IPS-15b (cell line): ENCODE measurements at regions not wholly inside any gene's neighbourhood (a gene's known extent, or its start where the extent isn't known, plus 50 kb on each side); places are given as distances from the start of the nearest gene placed in this dataset.

Source experiments
- H3K27me3 ChIP-seq: one replicate; pipeline ENCODE4 v1.6.1; 2013; ENCODE audit warnings: low read length; ENCODE audit not compliant: control insufficient read depth, insufficient read depth
- H3K36me3 ChIP-seq: one replicate; pipeline ENCODE4 v1.6.1; 2013; ENCODE audit warnings: low read length; ENCODE audit not compliant: control insufficient read depth, insufficient read depth
- H3K4me1 ChIP-seq: one replicate; pipeline ENCODE4 v1.6.1; 2013; ENCODE audit warnings: mild to moderate bottlenecking, low read length; ENCODE audit not compliant: control insufficient read depth, insufficient read depth
- H3K4me3 ChIP-seq: one replicate; pipeline ENCODE4 v1.5.1; 2013; ENCODE audit warnings: low read depth, low read length
- H3K9ac ChIP-seq: one replicate; pipeline ENCODE4 v1.6.1; 2013; ENCODE audit warnings: low read depth, mild to moderate bottlenecking, low read length
- H3K9me3 ChIP-seq: one replicate; pipeline ENCODE4 v1.6.1; 2013; ENCODE audit warnings: mild to moderate bottlenecking, low read length; ENCODE audit not compliant: control insufficient read depth, insufficient read depth

DNA sequence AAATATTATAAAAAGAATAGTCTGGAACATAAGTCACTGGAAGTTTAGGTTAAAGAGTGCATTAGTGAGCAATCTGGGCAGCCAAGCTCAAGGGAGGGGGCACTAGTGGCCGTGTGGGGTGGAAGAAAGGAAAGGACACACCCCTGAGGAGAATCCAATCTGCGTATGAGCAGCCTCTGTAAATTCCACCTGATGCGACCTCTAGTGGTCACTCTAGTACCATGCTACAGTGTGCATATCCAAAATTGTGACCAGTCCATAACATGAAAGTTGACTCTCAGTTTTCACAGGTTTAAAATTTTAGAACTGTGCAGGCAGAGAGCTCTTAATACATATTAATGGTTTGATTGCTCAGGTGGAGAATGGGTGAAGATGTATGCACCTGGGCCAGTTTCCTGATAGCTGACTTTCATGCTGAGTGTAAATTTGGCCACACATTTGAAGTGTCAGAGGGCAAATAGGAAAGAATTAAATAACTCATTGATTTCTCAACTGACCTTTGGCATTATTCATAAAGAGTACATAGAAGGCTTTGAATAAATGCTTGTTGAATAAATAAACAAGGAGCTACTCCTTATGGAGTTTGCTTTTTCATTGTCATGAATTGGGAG is 105.9 kb upstream of the C21orf91 start:
- H3K4me1 ChIP-seq, result peaks cover 2% of the 10 kb centered on the region
- no peak overlapping the region for H3K9ac ChIP-seq
- H3K9me3 ChIP-seq, result no peaks in the 10 kb centered on the region
- no peaks in the 10 kb centered on the region for H3K27me3 ChIP-seq
- H3K4me3 ChIP-seq, result no peak overlapping the region
- no peaks in the 10 kb centered on the region for H3K36me3 ChIP-seq

DNA sequence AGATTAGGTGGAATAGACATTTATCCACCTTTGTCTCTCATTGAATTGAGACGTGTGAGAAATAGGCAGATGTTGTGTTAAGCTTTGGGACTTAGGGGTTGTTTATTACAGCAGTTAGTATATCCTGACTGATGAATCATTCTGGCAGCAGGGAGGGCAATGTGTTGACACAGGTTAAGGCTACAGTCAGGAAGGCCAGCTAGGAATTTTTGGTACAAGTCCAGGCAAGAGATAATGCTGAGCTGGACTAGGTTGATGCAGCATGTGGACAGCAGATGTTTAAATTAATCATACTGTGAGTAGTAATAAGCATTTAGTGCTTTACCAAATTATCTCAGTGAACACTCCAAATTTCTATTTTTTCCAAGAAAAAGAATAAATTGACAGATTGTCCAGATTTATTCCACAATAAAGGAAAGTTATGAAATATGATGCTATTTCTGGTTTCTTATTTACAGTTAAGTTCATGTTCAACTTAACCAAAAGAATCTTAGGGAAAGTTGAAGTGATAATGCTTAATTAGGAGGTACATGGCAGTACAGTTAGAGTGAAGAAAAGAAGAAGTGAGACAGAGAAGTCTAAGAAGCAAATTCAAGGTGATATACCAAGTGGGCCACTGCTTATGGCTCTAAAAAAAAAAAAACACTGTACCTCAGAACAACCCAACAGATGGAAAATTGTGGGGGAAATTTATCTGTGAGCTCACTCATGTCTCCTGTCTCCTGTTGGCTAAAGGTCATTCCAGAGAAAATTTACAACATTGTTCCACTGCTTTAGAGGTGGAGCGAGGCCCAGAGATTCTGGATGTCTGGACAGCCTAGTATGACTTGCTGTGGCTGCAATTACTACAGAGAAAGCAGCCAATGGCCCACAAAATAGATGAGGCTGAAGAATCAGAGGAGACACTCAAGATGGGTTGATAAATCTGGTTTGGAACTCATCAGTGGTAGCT is 102.7 kb upstream of the C21orf91 start:
- Histone ChIP-seq H3K36me3 (peaks cover 4% of the 10 kb centered on the region), H3K27me3 (no peaks in the 10 kb centered on the region), H3K4me3 (no peak overlapping the region)

DNA sequence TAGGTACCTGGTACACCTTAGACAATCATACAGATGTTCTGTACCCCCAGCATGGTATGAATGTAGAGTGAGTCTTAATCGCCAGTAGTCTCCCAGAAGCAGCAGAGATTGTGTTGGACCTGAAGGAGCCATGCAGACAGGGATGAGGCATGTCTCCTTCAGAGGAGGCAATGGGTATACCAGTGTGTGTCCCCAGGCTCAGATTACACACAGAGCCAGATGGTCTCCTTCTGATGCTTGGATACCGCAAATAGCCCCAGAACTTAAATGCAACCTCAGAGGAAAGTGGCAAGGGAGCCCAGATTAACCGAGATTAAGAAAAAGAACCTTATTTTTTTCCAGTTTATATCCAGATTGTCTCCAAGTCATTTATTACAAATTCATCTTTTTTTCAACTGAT is 96.8 kb upstream of the C21orf91 start:
- Histone ChIP-seq H3K4me1 (no peaks in the 10 kb centered on the region), H3K9me3 (peaks cover 7% of the 10 kb centered on the region), H3K4me3 (no peak overlapping the region), H3K9ac (no peak overlapping the region), H3K27me3 (no peaks in the 10 kb centered on the region), H3K36me3 (peaks cover 4% of the 10 kb centered on the region)

More for the DNA sequence above, 102.7 kb upstream of the C21orf91 start:
- H3K4me1 ChIP-seq, result no peaks in the 10 kb centered on the region
- peaks cover 7% of the 10 kb centered on the region for H3K9me3 ChIP-seq
- H3K9ac ChIP-seq, result no peak overlapping the region

DNA sequence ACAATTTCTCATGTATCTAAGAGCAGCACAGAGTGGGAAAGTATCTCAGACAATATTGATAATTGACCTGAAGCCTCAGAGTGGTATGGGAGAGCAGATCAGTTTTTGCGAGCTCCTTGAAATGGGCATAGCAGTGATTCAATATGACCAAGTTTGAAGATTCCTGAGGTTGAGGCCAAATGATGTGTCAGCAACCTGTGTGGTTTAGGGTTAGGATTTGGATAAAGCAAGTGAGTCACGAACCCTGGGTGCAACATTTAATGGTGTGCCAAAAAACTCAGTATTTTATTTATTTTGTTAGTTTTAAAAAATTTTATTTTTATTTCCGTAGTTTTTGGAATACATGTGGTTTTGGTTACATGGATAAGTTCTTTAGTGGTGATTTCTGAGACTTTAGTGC is 92.5 kb upstream of the C21orf91 start:
- Histone ChIP-seq H3K36me3 (no peaks in the 10 kb centered on the region), H3K9ac (no peak overlapping the region), H3K9me3 (no peaks in the 10 kb centered on the region), H3K4me1 (no peaks in the 10 kb centered on the region), H3K27me3 (no peaks in the 10 kb centered on the region), H3K4me3 (no peak overlapping the region)

DNA sequence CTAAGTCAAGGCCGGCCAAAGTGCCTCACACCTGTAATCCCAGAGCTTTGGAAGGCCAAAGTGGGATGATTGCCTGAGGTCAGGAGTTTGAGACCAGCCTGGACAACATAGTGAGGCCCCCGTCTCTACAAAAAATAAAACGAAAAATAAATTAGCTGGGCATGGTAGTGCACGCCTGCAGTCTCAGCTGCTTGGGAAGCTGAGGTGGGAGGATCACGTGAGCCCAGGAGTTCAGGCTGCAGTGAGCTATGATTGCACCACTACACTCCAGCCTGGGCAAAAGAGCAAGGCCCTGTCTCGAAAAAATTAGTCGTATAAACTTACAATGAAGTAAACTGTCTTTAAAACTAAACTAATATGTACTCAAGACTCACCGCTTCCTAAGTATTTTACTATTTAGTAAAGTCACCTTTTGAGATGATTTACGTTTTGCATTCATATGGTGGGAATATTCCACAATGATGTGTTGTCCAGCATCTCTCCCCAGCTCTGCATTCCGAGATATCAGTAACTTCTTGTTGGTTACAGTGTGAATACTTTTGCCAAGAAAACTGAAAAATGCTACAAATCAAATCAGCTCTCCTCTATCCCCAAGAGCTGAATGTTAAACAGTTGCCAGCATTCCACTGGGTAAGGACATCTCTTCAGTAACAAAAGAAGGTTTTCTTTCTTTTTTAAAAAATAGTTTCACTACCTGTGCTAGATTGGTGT is 84.9 kb upstream of the C21orf91 start:
- Histone ChIP-seq H3K36me3 (no peaks in the 10 kb centered on the region), H3K27me3 (no peaks in the 10 kb centered on the region), H3K9ac (no peak overlapping the region)

DNA sequence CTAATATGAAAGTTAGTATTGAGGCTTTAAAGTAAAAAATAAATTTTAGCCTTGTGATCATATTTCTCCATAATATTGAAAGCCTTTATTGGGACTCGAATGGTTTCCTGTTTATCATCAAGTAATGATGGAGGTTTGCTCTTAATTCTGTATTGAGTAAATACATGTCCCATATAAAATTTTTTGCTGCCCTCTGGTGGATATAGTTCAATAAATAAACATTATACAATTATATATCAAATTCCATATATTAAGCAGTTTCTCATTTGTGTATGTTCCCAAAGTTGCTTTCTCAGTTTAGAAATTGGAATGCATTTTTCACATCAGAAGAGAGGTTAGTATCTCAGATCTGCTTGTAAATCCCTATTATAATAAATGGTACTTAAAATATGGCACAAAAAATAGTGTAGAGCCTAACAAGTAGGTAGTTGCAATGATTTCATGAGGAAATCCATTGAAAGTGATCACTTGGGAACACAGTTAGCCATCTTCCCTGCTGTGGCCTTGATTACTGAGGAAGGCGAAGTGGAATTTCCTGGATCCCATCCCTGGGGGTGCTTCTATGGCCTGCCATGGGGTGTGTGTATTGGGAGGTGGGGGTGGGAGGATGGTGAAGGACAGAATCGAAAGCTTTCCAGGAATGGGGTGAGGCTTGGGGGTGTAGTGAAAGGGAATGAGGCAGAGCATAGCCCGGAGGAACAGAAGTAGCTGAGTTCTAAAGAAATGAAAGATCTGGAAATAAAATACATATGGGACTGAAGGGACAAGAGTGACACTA is 84.1 kb upstream of the C21orf91 start:
- Histone ChIP-seq H3K4me1 (peaks cover 18% of the 10 kb centered on the region), H3K9me3 (peaks cover 3% of the 10 kb centered on the region), H3K9ac (no peak overlapping the region), H3K36me3 (no peaks in the 10 kb centered on the region), H3K4me3 (no peak overlapping the region), H3K27me3 (no peaks in the 10 kb centered on the region)

More for the DNA sequence above, 84.9 kb upstream of the C21orf91 start:
- Histone ChIP-seq H3K4me1 (peaks cover 18% of the 10 kb centered on the region), H3K4me3 (no peak overlapping the region), H3K9me3 (no peaks in the 10 kb centered on the region)

DNA sequence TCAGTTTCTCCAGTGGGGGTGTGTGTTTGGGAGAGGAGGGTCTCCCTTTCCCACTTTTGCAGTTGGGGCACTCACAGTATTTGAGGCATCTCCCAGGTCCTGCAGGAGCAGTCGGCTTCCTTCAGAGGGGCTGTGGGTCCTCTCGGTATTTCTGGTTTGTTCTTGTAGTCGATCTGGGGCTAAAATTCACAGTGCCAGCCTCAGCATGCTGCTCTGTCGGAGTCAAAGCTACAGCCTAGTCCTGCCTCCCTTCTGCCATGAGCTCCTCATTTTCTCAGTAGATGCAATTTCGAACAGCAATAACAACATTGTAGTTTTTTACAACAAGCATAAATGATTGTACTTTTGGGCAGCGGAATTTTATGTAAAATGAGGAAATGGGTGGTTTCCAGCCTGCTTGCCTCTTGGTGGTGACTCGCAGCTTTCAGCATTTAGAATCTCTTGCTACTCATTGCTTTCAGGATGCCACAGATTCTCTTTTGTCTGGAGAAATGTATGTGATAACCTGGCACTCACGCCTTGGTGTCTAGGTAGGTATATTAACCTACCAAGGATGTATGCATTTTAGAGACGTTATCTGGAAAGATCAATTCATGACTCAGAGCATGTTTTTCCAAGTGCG is 82.4 kb upstream of the C21orf91 start:
- Histone ChIP-seq H3K36me3 (no peaks in the 10 kb centered on the region), H3K4me3 (peak overlapping the region; percentile 53), H3K9me3 (peaks cover 3% of the 10 kb centered on the region), H3K4me1 (peaks cover 18% of the 10 kb centered on the region), H3K9ac (peak overlapping the region; percentile 79), H3K27me3 (no peaks in the 10 kb centered on the region)

DNA sequence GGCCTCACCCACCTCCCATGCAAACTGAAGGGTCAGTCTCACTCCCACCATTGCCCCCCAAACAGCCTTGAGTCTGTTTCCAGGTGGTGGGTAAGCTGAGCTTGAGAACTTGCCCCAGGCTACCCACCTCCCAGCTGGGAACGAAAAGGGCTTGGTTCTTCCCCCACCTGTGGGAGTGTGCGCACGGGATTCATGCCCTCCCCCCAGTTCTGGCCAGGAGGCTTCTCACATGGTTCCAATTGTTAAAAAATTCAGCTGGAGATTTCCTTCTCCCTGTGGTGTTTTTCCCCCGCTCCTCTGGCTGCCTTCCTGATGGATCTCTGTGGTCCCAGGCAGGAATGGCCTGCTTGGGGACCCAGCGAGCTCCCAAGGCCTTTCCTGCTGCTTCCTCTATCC is 81.8 kb upstream of the C21orf91 start:
- Histone ChIP-seq H3K4me1 (peaks cover 18% of the 10 kb centered on the region), H3K36me3 (no peaks in the 10 kb centered on the region), H3K9me3 (peaks cover 3% of the 10 kb centered on the region), H3K27me3 (no peaks in the 10 kb centered on the region), H3K4me3 (peak overlapping the region; percentile 53), H3K9ac (peak overlapping the region; percentile 79)

DNA sequence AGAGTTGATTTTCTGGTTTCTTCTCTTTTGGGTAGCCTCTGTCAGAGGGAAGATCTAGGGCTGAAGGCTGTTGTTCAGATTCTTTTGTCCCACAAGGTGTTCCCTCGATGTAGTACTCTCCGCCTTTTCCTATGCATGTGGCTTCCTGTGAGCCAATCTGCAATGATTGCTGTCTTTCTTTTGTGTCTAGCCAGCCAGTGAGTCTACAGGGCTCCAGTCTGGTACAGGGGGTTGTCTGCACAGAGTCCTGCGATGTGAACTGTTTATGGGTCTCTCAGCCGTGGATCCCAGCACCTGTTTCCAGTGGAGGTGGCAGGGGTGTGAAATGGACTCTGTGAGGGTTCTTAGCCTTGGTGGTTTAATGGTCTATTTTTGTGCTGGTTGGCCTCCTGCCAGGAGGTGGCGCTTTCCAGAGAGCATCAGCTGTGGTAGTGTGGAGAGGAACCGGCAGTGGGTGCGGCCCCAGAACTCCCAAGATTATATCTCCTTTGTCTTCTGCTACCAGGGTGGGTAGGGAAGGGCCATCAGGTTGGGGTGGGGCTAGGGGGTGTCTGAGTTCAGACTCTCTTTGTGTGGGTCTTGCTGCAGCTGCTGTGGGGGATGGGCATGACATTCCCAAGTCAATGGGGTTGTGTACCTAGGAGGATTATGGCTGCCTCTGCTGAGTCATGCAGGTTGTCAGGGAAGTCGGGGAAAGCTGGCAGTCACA is 81.3 kb upstream of the C21orf91 start:
- H3K4me1 ChIP-seq, result peaks cover 18% of the 10 kb centered on the region

DNA sequence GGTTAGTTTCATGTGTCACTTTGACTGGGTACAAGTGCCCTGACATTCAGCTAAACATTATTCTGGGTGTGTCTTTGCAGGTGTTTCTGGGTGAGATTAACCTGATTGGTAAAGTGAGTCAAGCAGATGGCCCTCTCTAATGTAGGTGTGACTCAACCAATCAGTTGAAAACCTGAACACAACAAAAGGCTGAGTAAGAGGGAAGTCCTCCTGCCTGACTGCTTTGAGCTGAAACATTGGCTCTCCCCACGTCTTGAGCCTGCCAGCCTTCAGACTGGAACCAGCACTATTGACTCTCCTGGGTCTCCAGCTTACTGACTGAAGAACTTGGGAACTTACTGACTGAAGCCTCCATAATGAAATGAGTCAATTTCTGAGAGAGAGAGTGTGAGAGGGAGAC is 70.0 kb upstream of the C21orf91 start:
- Histone ChIP-seq H3K4me1 (no peaks in the 10 kb centered on the region), H3K27me3 (no peaks in the 10 kb centered on the region), H3K36me3 (no peaks in the 10 kb centered on the region), H3K4me3 (no peak overlapping the region), H3K9ac (no peak overlapping the region), H3K9me3 (no peaks in the 10 kb centered on the region)

More for the DNA sequence above, 81.3 kb upstream of the C21orf91 start:
- Histone ChIP-seq H3K27me3 (no peaks in the 10 kb centered on the region), H3K4me3 (peak overlapping the region; percentile 53), H3K9me3 (peaks cover 3% of the 10 kb centered on the region), H3K9ac (peak overlapping the region; percentile 79), H3K36me3 (no peaks in the 10 kb centered on the region)
